GM12891 (cell line): ENCODE measurements at regions not wholly inside any gene's neighbourhood (a gene's known extent, or its start where the extent isn't known, plus 50 kb on each side); places are given as distances from the start of the nearest gene placed in this dataset.

Experiments
- POLR2A ChIP-seq: IDR thresholded peaks from 2 replicates; pipeline ENCODE4 v1.6.1; 2011; ENCODE audit warnings: low read depth, low read length, control low read depth
- POLR2AphosphoS5 ChIP-seq: IDR thresholded peaks from 2 replicates; pipeline ENCODE4 v1.6.1; 2011; ENCODE audit warnings: low read depth, low read length, control low read depth
- SPI1 ChIP-seq: IDR thresholded peaks from 2 replicates; pipeline ENCODE4 v1.6.1; 2011; ENCODE audit warnings: low read depth, low read length, control low read depth
- TAF1 ChIP-seq: IDR thresholded peaks from 2 replicates; pipeline ENCODE4 v1.6.1; 2011; ENCODE audit warnings: low read depth, low read length, control low read depth

GRCh38 chrX:20727447-20727846, 460.7 kb upstream of the RPS6KA3 start:
- TF ChIP-seq POLR2AphosphoS5 = no peak
- no peak for TF ChIP-seq POLR2A
- no peak for TF ChIP-seq TAF1
- TF ChIP-seq SPI1 = no peak
